ENCODE measurements at regions not wholly inside any gene's neighbourhood (a gene's known extent, or its start where the extent isn't known, plus 50 kb on each side); places are given as distances from the start of the nearest gene placed in this dataset.
"Not testable (repeated sequence)": the region's sequence is repeated elsewhere in the genome, so short reads cannot be mapped to it uniquely, and the experiment has no call there.

DNA sequence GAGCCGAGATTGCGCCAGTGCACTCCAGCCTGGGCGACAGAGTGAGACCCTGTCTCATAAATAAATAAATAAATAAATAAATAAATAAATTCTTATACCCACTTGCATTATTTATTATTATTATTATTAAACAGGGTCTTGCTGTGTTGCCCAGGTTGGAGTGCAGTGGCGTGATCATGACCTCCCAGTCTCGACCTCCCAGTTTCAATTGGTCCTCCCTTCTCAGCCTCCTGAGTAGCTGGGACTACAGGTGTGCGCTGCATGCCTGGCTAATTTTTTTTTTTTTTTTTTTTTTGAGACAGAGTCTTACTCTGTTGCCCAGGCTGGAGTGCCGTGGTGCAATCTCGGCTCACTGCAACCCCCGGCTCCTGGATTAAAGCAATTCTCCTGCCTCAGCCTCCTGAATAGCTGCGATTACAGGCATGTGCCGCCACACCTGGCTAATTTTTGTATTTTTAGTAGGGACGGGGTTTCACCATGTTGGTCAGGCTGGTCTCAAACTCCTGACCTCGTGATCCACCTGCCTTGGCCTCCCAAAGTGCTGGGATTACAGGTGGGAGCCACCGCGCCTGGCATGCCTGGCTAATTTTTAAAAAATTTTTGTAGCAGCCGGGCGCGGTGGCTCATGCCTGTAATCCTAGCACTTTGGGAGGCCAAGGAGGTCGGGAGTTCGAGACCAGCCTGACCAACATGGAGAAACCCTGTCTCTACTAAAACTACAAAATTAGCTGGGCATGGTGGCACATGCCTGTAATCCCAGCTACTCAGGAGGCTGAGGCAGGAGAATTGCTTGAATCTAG, 150.2 kb downstream of the SEC14L1 start:
- DNase-seq (ENCODE audit: low read depth in 2 of 2), result not testable (repeated sequence)

DNA sequence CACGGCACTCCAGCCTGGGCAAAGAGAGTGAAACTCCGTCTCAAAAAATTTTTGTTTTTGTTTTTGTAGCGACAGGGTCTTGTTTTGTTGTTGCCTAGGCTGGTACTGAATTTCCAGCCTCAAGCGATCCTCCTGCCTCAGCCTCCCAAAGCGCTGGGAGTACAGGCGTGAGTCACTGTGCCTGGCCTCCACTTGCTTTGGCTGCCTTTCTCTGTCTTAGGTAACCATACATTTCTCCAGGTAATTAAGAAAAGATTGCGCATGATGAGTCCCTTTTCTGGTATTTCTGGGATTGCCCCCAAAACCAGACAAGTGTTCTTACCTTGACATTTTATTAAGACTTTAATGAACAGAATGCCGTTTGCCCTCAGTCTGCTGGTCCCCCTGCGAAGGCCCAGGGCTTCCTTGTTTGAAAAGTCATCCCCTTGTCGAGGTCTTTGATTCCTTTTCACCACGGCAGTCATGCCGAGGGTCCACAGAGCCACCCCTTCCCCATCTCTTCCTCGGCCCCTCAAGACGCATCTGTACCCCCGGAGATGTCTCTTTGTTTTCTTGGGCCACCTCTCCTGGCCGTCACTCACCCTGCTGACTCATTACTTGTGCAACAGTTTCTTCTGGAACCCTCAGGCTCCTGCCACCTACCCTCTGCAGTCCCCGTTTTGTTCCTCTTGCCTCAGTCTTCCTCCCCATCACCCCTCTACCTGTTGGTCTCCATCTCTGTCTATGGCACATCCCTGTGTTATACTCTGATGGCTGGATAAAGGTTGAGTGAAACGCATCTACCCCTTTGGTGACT, 151.0 kb downstream of the SEC14L1 start:
- DNase-seq (ENCODE audit: low read depth in 2 of 2), result no peak

- no peak for DNase-seq (ENCODE audit: low read depth in 2 of 2)
Measured at GRCh38 chr17:77294761-77295160, 154.0 kb downstream of the SEC14L1 start.

GRCh38 chr17:77295241-77295853, 154.6 kb downstream of the SEC14L1 start:
- no peak for DNase-seq (ENCODE audit: low read depth in 2 of 2)

- DNase-seq (ENCODE audit: low read depth in 2 of 2), result no peak
Measured at GRCh38 chr17:77296769-77297409, 156.1 kb downstream of the SEC14L1 start.

DNA sequence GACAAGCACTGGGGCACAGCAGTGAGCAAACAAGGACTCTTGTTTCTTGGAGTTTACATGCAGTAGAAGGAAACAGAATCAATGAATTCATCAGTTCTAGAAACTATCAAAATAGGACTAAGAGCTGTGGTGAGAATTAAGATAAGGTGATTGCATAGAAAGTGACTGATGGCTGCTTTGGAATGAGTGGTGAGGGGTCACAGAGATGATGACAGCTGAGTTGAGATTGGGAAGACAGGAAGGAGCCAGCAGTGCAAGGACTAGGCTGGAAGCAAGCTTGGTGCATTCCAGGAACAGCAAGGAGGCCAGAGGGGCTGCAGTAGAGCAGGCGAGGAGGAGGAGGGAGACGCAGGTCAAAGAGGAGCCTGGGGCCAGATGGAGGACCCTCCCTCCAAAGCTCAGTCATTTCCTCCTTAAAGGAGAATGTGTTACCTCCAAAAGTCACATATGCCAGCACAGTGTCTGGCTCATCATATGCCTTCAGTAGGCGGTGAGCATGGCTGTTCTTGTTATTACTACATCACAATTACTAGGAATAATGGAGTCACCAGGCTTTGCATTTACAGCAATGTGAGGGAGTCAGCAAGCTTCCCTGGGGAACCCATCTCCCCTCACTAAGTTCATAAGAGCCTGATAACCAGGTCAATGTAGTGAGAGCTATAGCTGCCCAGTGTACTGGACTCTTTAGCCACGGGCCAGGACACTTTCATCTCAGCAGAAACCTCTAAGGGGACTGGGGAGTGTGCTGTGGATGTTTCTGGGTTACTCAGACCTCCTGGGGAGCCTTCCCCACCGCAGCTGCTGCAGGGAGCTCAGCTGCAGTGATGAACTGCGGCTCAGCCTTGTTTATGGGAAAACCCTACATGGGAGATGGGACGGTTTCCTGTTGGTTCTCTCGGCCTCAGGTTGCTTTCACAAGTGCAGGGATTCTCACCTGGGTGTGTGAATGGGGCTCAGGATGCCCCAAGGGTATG, 157.2 kb downstream of the SEC14L1 start:
- DNase-seq (ENCODE audit: low read depth in 2 of 2), result no peak

DNA sequence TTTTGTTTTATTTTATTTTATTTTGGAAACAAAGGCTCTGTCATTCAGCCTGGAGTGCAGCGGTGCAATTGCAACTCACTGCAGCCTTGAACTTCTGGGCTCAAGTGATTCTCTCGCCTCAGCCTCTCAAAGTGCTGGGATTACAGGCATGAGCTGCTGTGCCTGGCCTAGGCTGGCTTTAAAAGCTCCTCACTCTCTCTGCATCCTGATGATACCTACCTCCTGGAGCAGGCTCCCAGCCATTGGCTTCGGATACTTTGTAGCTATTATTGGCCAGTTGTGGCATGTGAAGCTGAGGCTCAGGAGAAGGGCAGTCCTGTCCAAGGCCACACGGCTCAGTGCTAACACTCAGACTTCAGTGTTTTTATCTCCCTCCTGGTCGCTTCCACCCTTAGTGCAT, 158.0 kb downstream of the SEC14L1 start:
- no peak for DNase-seq (ENCODE audit: low read depth in 2 of 2)

DNA sequence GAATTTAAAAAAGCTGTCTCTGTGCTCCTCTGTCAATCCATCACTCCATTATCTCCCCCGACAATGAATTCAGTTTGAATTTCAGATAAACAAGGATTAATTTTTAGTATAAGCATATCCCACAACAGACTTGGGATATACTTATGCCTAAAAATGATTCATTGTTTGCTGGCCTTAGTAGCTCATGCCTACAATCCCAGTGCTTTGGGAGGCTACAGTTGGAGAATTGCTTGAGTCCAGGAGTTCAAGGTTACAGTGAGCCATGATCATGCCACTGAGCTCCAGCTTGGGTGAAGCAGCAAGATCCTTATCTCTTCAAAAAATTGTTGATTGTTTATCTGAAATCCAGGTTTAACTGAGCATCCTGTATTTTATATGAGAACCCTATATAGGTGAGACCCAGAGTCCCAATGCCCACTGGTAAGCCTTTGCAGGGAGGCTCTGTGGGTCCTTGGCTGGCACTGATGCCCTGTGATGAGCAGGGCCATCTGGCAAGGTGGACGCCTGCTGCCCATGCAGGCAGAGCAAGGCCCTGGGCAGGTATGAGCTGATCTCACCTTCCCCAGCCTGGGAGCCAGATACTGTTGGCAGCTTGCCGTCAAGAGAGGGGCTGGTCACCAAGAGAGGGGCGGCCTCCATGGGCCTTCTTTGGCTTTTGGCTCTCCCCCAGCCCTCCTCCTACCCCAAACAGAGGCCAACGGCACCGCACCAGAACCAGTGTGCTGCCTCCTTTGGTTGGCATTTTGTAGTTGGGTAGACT, 158.7 kb downstream of the SEC14L1 start:
- DNase-seq (ENCODE audit: low read depth in 2 of 2), result no peak

DNA sequence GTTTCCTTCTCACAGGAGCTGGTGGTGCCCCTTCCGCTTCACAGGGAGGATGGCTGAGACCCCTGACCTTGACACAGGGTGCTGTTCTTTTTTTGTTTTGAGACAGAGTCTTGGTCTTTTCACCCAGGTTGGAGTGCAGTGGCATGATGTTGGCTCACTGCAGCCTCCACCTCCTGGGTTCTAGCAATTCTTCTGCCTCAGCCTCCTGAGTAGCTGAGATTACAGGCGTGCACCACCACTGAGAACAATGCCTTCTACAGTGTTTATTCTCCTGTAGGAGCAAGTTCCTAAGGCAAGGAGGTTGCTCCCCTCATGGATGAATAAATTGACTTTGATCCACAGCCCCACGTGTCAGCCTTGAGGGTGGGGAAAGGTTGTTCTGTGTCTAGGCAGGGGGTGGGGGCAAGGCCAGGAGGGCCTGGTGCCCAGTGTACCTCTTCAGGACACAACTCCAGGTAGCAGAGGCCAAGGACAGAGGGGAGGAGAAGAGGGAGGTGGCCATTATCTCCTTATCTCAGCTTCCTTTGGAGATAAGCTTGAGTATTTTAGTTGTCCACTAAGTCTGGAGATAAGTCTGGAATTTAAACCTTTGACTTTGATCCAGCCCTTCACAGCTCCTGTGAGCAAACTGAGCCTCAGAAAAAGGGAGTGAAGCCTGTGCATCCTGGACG, 159.4 kb downstream of the SEC14L1 start:
- DNase-seq (ENCODE audit: low read depth in 2 of 2), result no peak

- no peak for DNase-seq (ENCODE audit: low read depth in 2 of 2)
Measured at GRCh38 chr17:77301694-77302266, 161.0 kb downstream of the SEC14L1 start.

GRCh38 chr17:77302682-77303081, 161.9 kb downstream of the SEC14L1 start:
- DNase-seq (ENCODE audit: low read depth in 2 of 2), result no peak

GRCh38 chr17:77303620-77304019, 162.9 kb downstream of the SEC14L1 start:
- DNase-seq (ENCODE audit: low read depth in 2 of 2), result no peak

DNA sequence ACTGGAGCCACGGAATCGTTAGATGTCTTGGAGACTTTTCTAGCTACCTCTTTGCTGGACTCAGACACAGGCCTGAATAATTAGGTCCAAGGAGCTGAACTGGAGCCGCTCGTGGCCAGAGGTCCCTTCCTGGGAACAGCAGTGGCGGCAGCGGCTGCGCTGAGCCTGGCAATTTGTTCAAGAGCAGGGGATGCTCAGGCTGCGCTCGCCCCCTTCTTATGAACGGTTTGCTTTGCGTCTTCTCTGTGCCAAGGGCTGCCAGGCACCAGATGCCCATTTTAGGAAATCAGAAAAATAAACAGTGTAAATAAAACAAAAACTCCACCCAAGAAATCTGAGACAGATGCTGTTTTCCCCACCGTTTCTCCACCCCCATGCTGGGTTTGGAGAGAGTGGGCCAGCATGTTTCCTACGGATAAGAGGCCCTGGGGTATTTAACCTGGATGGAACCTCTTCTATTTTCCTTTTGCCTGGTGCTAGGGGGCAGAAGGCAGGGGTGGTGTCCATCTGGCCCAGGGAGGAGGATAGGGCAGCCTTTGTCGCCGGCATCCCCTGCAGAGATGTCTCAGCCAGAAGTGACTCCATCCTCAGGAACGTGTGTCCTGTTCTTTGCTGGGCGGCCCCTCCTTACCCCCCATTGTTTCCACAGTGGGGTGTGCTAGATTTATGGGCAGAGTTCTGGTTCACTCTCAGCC, 163.4 kb downstream of the SEC14L1 start:
- no peak for DNase-seq (ENCODE audit: low read depth in 2 of 2)

DNA sequence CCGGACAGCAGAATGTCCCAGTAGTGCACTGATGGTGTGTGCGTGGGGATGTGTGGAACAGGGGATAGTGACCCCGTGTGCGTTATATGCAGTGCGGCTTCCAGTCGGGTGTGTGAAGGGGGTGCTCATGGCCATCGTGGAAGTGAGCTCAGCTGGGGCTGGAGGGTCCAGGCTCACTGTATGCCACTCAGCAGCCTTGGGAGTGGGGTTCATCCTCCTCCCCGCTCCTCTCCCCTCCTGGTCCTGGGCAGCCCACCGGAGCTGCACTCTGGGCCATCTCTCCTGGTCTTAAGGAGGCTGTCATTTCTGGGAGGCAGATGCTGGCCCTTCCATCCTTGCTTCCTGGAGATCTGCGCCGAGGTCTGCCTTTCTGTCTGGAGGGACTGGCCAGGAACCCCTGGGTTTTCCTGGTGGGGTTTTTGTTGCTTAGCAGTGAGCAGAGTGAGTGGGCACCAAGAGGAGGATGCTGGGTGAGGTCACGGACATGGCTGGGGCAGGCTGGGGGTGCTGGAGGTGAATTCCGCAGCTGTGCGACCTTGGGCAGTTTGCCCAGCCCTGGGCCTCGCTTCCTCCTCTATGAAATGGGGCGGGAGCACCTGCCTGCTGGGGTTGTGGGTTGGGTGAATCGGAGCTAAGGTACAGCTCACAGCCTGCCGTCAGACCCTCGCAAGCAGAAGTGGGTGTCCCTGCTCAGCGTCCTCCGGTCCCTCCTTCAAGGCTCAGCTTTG, 164.1 kb downstream of the SEC14L1 start:
- no peak for DNase-seq (ENCODE audit: low read depth in 2 of 2)

DNA sequence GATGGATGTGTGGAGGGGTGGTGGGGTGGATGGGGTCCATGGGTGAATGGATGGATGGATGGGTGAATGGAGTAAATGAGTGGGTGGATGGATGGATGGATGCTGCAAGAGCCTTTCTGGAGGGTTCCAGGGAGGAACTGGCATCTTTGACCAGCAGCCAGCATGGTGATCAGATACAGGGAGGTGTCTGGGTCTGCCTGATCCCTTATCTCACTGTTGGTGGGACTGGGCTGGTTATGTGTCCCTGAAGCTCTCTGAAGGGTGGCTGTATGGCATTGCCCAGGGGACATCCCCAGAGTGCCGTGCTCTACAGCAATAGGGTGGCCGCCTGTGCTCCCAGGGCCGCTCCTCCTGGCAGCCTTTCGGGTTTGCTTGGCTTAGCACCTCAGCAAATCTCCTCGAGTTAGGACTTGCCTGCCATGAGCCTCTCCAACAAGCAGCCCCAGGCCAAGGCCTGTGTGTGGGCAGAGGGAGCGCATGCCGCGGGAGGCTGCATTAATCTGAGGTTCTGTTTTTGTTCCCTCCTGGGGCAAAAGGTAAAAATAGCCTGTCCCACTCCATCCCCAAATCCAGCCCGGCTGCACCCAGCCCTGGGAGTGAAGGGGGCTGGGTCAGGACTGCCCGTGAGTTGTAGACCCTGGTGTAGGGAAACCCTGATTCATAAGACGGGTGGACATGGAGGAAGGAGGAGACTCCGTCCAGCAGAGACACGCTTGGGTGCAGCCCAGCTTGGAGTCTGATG, 165.4 kb downstream of the SEC14L1 start:
- DNase-seq (ENCODE audit: low read depth in 2 of 2), result no peak

- DNase-seq (ENCODE audit: low read depth in 2 of 2), result no peak
Measured at GRCh38 chr17:77306790-77307478, 166.2 kb downstream of the SEC14L1 start.
